GM19328 (cell line): ENCODE measurements at regions not wholly inside any gene's neighbourhood (a gene's known extent, or its start where the extent isn't known, plus 50 kb on each side); places are given as distances from the start of the nearest gene placed in this dataset.
"Not testable (repeated sequence)": the region's sequence is repeated elsewhere in the genome, so short reads cannot be mapped to it uniquely, and the experiment has no call there.

Experiments used
- ATAC-seq: cut with Tn5 transposase; IDR thresholded peaks from one replicate; pipeline ENCODE4 v1.9.1; 2021; ENCODE audit warnings: mild to moderate bottlenecking, moderate library complexity; ENCODE audit not compliant: unreplicated experiment

GRCh38 chr1:61028136-61028535, 54.2 kb upstream of the NFIA start:
- ATAC-seq, result no peak

GRCh38 chr1:61018068-61018467, 64.3 kb upstream of the NFIA start:
- ATAC-seq, result not testable (repeated sequence)

GRCh38 chr1:61017651-61018050, 64.7 kb upstream of the NFIA start:
- no peak for ATAC-seq

DNA sequence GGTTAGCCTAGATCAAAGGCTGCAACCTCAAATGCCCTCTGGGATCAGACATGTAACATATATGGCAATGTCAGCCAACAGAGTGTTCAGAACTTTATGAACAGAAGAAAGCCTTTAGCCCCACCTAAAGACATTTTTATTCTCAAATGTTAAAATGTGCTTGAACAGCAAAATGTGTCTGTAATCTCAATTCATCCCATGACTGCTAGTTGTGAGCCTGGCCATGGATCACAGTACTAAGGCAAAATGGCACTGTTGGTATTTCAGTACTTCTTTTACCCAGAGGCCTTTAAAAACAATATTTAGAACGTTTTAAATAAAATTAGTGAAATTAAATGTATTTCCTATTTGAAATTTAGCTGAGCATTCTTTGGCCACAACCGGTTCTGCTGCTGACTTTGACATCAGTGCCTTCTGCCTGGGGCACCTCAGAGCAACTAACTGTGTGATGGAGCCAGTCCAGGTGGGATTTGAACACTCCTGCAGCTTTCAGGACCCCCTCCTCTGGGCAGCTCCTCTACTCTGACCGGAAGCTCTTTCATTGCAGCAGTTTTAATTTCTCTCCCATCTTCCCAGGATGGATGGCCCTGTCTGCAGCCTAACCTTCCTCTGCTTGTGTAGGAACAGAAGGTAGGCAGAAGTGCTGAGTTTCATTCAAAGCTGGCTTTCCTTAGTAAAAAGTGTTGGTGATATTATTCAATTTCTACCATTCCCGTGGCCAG, 68.3 kb upstream of the NFIA start:
- no peak for ATAC-seq

DNA sequence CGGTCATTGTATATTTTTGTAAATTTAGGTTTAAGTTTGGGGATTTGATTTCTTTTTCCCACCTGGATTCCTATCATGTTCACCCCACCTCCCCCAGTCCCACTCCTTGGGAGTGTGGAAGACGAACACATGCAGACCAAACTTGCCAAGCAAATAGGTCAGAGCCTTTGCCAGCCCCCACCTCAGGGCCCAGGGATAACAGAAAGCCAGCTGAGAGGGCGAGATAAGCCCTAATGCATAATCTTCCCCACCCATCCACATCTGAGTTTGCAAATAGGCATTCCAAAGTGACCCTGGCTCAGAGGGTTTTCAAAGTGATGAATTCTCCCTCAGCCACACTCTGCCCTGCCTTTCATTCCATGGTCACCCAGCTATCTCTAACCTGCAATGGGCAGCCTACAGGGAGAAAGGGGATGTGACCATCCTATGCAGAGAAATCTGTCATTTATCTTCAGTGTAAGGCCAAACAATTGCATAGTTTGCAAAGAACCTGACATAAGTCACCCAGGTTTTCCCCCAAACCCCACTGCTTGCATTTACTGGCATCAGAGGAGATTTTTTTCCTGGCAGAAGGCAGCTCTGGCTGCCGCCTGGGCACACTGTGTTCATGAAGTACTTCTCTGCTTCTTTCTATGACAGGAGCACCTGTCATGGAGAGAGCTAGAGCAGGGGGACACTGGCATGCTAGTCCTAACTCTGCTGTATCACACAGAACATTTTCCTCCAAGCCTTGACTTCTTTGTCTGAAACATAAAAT, 69.0 kb upstream of the NFIA start:
- ATAC-seq, result no peak

- ATAC-seq, result no peak
Measured at GRCh38 chr1:61012341-61012761, 70.0 kb upstream of the NFIA start.

GRCh38 chr1:61011561-61012263, 70.6 kb upstream of the NFIA start:
- ATAC-seq, result no peak

- no peak for ATAC-seq
Measured at GRCh38 chr1:61007534-61008364, 74.6 kb upstream of the NFIA start.

DNA sequence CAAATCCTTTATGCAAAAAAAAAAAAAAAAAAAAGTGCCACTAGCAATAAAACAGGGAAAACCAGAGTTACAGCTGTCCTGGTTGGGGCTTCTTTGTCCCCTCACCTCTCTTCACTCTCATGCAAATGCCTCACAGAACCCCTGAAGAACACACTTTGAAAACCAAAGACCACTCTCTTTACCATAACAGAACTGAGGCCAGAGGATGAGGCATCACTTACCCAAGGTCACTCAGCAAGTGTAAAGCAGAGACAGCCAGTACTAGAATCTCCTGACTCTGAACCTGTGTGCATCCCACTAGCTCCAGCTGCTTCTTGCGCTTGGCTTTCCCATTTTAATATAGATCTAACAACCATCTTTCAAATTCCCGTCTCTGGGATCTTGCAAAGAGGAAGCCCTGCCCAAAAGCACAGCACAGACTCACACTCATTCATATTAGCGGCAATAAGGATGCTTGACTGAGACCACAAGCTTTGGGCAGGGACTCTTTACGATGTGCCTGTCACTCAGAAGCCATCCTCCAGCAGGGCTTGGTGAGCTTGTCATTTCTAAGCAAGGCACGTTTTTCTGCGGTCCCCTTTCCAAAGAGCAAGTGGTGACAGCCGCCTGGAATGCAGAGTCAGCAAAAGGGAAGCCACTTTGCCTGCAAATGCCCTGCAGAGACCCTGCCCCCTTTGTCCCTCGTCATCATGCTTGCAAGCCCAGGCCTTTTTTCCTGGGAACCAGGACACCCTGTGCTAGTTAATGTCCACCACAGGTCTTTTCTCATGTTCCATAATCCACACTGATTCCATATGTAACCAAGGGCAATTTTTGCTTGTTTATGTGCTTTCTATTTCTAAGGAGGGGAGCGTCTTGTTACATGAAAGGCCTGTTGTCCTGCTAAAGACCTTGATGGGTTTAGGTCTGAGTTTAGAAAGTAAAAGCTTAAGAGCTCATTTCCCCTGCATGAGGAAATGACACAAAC, 76.5 kb upstream of the NFIA start:
- no peak for ATAC-seq

DNA sequence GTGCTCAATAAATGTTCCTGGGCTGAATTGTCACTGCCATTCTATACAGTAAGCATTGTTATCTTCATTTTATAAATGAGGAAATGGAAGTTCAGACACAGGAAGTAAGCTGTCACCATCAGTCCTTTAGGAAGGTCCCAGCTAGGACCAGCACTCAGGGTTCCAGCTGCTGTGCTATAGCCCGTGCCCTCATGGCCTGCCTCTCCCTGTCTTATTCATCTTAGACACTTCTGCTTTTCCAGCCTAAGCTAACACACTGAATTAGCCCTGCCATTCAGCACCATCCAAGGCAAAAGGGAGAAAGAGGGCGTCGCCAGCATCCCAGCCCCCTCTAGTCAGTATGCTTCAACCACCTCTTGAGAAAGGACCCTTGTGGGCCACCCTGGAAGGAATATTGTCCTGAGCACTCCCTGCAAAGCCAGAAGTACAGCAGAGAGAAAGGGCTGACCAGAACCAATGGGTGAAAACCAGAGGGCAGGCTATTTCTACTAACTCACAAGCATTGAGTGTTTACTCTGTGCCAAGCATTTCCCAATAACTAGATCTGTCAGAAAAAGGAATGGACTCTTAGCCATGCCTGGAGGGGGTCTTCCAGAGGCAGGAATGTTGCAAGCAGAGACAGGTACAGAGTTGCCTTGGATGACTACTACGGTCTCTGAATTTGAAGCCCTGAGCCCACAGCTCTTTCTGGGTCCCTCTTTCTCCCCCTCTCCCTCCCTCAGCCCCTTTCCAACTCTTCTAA, 77.9 kb upstream of the NFIA start:
- ATAC-seq, result no peak

GRCh38 chr1:61000327-61000726, 82.0 kb upstream of the NFIA start:
- no peak for ATAC-seq

GRCh38 chr1:60998786-60999185, 83.6 kb upstream of the NFIA start:
- no peak for ATAC-seq

GRCh38 chr1:60994828-60995492, 87.4 kb upstream of the NFIA start:
- no peak for ATAC-seq

GRCh38 chr1:60994369-60994768, 88.0 kb upstream of the NFIA start:
- ATAC-seq, result no peak

DNA sequence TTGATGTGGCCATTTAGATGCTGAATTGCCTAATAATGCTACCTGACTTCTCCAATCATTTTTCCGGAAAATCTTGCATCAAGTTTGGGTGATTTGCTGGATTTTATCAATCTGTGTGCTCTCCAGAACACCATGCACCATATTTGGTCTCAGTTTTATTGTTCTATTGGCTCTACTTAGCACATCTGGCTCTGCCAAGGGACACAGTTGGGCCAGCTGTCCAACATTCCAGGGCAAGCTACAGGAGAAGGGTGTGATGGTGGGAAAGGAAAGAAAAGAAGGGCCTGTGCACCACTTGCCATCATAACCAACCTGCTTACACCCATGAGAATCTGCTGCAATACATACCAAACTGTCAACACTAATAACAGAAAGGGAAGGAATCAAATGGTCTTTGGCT, 90.2 kb upstream of the NFIA start:
- ATAC-seq, result no peak

- no peak for ATAC-seq
Measured at GRCh38 chr1:60990714-60991090, 91.7 kb upstream of the NFIA start.

DNA sequence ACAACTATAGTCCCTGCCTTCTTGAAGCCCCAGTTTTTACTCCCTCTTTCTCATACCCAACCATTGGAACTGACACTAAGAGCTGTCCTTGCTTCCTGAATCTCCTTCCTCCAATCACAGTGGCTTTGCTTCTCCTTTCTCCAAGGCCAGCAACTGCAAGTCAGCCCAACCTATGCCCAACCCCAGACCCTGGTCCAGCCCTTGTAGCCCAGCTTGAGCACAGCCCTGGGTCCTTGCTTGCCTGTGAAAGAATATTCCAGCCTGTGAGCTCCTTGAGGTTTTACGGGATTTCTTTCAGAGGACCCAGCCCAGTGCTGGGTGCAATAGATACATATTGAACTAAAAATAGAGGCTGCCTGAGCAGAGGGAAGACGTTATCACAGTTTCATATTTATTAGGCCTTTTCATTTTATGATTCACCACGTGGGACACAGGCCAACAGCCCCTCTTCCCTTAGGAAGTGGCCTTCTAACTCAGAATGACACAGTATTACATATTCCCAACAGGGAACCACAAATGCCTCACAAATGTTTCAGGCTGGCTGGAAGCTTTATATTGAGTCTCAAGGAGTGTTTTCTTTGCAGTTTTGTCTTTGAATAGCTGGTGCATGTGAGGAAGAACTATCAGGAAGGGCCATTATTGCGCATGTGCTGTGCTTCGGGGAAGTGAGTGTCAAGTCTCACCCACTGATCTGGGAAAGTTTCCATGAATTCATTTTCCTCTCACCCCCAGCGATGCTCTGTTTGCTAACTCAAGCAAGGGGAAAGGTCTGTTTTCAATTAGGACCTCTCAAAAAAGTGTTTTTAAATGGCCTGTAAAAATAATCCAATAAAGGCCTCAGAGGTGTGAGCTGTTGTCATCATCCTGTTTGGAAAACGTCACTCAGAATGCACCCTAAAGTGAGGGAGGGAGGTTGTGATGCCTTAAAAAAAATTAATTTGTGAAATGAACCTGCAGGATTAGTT, 92.3 kb upstream of the NFIA start:
- ATAC-seq, result no peak

GRCh38 chr1:60988891-60989290, 93.5 kb upstream of the NFIA start:
- ATAC-seq, result no peak
